GM12878 (cell line): ENCODE measurements at regions not wholly inside any gene's neighbourhood (a gene's known extent, or its start where the extent isn't known, plus 50 kb on each side); places are given as distances from the start of the nearest gene placed in this dataset.

Experiments used
- ASH2L ChIP-seq: fragments of 300-600, 200-600 bp; sonication (generic); IDR thresholded peaks from 2 replicates; pipeline ENCODE4 v1.6.1; 2017; ENCODE audit warnings: low read depth, mild to moderate bottlenecking, borderline replicate concordance
- BCL11A ChIP-seq: IDR thresholded peaks from 2 replicates; pipeline ENCODE4 v1.6.1; 2011; ENCODE audit warnings: low read depth, low read length
- CBX3 ChIP-seq: fragments of 200-600 bp; sonication (generic); IDR thresholded peaks from 2 replicates; pipeline ENCODE4 v1.6.1; 2016; ENCODE audit warnings: low read depth, borderline replicate concordance
- CREB1 ChIP-seq: IDR thresholded peaks from 2 replicates; pipeline ENCODE4 v1.6.1; 2012; ENCODE audit warnings: low read depth, mild to moderate bottlenecking, inconsistent platforms
- FOS ChIP-seq: IDR thresholded peaks from 3 replicates; pipeline ENCODE4 v1.6.1; 2011; ENCODE audit warnings: borderline replicate concordance; ENCODE audit not compliant: insufficient read length; ENCODE audit errors: extremely low read depth
- MEF2A ChIP-seq: IDR thresholded peaks from 2 replicates; pipeline ENCODE4 v1.6.1; 2011; ENCODE audit warnings: low read depth, mild to moderate bottlenecking, low read length, moderate library complexity; ENCODE audit not compliant: insufficient read depth
- NFYA ChIP-seq: IDR thresholded peaks from 2 replicates; pipeline ENCODE4 v1.6.1; 2011; ENCODE audit warnings: low read depth, mild to moderate bottlenecking, low read length, improper control_type of control experiment, borderline replicate concordance
- RCOR1 ChIP-seq: conservative IDR thresholded peaks from 2 replicates; pipeline ENCODE4 v1.6.1; 2012; ENCODE audit warnings: low read depth, low read length, improper control_type of control experiment
- ZNF622 ChIP-seq: fragments of 450-650 bp; IDR thresholded peaks from 2 replicates; pipeline ENCODE4 v1.6.1; 2017; ENCODE audit warnings: mild to moderate bottlenecking, inconsistent platforms
- ZSCAN29 ChIP-seq: fragments of 450-650 bp; IDR thresholded peaks from 2 replicates; pipeline ENCODE4 v1.6.1; 2017; ENCODE audit warnings: mild to moderate bottlenecking, moderate library complexity
- TF ChIP-seq, protein P1 (sequence below): fragments of 450-650 bp; formaldehyde crosslinking; IDR thresholded peaks from 2 replicates; pipeline ENCODE4 v1.4.0; 2020; ENCODE audit warnings: mild to moderate bottlenecking, moderate library complexity
- TF ChIP-seq, protein P2 (sequence below): fragments of 450-650 bp; IDR thresholded peaks from 2 replicates; pipeline ENCODE4 v1.6.1; 2017; ENCODE audit warnings: borderline replicate concordance
- TF ChIP-seq, protein P3 (sequence below): fragments of 450-650 bp; IDR thresholded peaks from 2 replicates; pipeline ENCODE4 v1.6.1; 2016; ENCODE audit warnings: mild to moderate bottlenecking
- TF ChIP-seq, protein P4 (sequence below): fragments of 450-650 bp; formaldehyde crosslinking; IDR thresholded peaks from 2 replicates; pipeline ENCODE4 v1.4.0; 2022; ENCODE audit warnings: mild to moderate bottlenecking, moderate library complexity

DNA sequence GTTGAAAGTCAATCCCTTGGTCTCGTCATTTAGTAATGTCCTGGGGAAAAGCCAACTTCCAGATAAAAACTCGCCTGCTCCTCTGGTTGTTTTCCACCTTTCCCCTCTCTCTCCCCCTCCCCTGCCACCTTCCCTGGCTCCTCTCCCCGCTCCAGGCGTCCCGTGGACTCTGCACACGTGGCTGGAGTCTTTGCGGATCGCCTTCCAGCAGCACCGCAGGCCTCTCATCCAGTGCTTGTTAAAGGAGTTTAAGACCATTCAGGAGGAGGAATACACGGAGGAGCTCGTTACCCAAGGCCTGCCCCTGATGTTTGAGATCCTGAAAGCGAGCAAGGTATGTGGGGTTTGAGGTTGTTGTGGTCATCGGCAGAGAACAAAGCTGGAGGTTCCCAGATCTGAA lies 65.8 kb upstream of the PWP1 start (continued):
- TF ChIP-seq, protein P1, sequence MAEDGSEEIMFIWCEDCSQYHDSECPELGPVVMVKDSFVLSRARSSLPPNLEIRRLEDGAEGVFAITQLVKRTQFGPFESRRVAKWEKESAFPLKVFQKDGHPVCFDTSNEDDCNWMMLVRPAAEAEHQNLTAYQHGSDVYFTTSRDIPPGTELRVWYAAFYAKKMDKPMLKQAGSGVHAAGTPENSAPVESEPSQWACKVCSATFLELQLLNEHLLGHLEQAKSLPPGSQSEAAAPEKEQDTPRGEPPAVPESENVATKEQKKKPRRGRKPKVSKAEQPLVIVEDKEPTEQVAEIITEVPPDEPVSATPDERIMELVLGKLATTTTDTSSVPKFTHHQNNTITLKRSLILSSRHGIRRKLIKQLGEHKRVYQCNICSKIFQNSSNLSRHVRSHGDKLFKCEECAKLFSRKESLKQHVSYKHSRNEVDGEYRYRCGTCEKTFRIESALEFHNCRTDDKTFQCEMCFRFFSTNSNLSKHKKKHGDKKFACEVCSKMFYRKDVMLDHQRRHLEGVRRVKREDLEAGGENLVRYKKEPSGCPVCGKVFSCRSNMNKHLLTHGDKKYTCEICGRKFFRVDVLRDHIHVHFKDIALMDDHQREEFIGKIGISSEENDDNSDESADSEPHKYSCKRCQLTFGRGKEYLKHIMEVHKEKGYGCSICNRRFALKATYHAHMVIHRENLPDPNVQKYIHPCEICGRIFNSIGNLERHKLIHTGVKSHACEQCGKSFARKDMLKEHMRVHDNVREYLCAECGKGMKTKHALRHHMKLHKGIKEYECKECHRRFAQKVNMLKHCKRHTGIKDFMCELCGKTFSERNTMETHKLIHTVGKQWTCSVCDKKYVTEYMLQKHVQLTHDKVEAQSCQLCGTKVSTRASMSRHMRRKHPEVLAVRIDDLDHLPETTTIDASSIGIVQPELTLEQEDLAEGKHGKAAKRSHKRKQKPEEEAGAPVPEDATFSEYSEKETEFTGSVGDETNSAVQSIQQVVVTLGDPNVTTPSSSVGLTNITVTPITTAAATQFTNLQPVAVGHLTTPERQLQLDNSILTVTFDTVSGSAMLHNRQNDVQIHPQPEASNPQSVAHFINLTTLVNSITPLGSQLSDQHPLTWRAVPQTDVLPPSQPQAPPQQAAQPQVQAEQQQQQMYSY (CRISPR knock-in tag), result no peak
- TF ChIP-seq CBX3, result no peak
- no peak for TF ChIP-seq ZNF622
- TF ChIP-seq BCL11A, result no peak
- TF ChIP-seq ZSCAN29, result no peak
- no peak for TF ChIP-seq MEF2A
- TF ChIP-seq, protein P2, sequence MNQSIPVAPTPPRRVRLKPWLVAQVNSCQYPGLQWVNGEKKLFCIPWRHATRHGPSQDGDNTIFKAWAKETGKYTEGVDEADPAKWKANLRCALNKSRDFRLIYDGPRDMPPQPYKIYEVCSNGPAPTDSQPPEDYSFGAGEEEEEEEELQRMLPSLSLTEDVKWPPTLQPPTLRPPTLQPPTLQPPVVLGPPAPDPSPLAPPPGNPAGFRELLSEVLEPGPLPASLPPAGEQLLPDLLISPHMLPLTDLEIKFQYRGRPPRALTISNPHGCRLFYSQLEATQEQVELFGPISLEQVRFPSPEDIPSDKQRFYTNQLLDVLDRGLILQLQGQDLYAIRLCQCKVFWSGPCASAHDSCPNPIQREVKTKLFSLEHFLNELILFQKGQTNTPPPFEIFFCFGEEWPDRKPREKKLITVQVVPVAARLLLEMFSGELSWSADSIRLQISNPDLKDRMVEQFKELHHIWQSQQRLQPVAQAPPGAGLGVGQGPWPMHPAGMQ, result no peak
- TF ChIP-seq NFYA, result no peak
- no peak for TF ChIP-seq FOS
- TF ChIP-seq CREB1, result no peak
- TF ChIP-seq RCOR1, result no peak
- no peak for TF ChIP-seq ASH2L
- TF ChIP-seq, protein P3, sequence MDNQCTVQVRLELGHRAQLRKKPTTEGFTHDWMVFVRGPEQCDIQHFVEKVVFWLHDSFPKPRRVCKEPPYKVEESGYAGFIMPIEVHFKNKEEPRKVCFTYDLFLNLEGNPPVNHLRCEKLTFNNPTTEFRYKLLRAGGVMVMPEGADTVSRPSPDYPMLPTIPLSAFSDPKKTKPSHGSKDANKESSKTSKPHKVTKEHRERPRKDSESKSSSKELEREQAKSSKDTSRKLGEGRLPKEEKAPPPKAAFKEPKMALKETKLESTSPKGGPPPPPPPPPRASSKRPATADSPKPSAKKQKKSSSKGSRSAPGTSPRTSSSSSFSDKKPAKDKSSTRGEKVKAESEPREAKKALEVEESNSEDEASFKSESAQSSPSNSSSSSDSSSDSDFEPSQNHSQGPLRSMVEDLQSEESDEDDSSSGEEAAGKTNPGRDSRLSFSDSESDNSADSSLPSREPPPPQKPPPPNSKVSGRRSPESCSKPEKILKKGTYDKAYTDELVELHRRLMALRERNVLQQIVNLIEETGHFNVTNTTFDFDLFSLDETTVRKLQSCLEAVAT, result no peak
- TF ChIP-seq, protein P4, sequence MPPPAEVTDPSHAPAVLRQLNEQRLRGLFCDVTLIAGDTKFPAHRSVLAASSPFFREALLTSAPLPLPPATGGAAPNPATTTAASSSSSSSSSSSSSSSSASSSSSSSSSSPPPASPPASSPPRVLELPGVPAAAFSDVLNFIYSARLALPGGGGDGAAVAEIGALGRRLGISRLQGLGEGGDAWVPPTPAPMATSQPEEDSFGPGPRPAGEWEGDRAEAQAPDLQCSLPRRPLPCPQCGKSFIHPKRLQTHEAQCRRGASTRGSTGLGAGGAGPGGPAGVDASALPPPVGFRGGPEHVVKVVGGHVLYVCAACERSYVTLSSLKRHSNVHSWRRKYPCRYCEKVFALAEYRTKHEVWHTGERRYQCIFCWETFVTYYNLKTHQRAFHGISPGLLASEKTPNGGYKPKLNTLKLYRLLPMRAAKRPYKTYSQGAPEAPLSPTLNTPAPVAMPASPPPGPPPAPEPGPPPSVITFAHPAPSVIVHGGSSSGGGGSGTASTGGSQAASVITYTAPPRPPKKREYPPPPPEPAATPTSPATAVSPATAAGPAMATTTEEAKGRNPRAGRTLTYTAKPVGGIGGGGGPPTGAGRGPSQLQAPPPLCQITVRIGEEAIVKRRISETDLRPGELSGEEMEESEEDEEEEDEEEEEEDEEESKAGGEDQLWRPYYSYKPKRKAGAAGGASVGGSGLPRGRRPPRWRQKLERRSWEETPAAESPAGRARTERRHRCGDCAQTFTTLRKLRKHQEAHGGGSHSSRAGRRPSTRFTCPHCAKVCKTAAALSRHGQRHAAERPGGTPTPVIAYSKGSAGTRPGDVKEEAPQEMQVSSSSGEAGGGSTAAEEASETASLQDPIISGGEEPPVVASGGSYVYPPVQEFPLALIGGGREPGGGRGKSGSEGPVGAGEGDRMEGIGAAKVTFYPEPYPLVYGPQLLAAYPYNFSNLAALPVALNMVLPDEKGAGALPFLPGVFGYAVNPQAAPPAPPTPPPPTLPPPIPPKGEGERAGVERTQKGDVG (CRISPR knock-in tag), result no peak
- TF ChIP-seq, all 136 proteins: peak for 0
